Hepatocyte (in vitro differentiated cells): ENCODE measurements at regions not wholly inside any gene's neighbourhood (a gene's known extent, or its start where the extent isn't known, plus 50 kb on each side); places are given as distances from the start of the nearest gene placed in this dataset.

Experiments used
- DNase-seq: peaks from one replicate; pipeline ENCODE4 v3.0.0-alpha.2; 2016; ENCODE audit warnings: low spot score
- H2AFZ ChIP-seq: fragments of 200-600 bp; sonication (generic); 2 replicates; pipeline ENCODE4 v1.6.0; 2016; ENCODE audit warnings: antibody characterized with exemption, mild to moderate bottlenecking
- H3K27ac ChIP-seq: fragments of 200-600 bp; sonication (generic); 2 replicates; pipeline ENCODE4 v1.5.1; 2016; ENCODE audit warnings: mild to moderate bottlenecking
- H3K27me3 ChIP-seq: fragments of 200-600 bp; sonication (generic); 2 replicates; pipeline ENCODE4 v1.6.1; 2016
- H3K36me3 ChIP-seq: fragments of 200-600 bp; sonication (generic); replicated peaks from 2 replicates; pipeline ENCODE4 v1.5.1; 2016; ENCODE audit warnings: low read depth; ENCODE audit not compliant: insufficient read depth
- H3K4me1 ChIP-seq: fragments of 200-600 bp; sonication (generic); 2 replicates; pipeline ENCODE4 v1.5.1; 2016; ENCODE audit warnings: mild to moderate bottlenecking, moderate library complexity; ENCODE audit not compliant: insufficient read depth
- H3K4me2 ChIP-seq: fragments of 200-600 bp; sonication (generic); 2 replicates; pipeline ENCODE4 v1.6.0; 2016
- H3K4me3 ChIP-seq: fragments of 200-600 bp; sonication (generic); 2 replicates; pipeline ENCODE4 v1.5.1; 2016; ENCODE audit warnings: mild to moderate bottlenecking
- H3K79me2 ChIP-seq: fragments of 200-600 bp; sonication (generic); 2 replicates; pipeline ENCODE4 v1.6.0; 2017; ENCODE audit warnings: mild to moderate bottlenecking
- H3K9me2 ChIP-seq: fragments of 200-600 bp; sonication (generic); replicated peaks from 2 replicates; pipeline ENCODE4 v1.6.0; 2017; ENCODE audit warnings: mild to moderate bottlenecking; ENCODE audit not compliant: insufficient read depth
- H3K9me3 ChIP-seq: fragments of 200-600 bp; sonication (generic); 2 replicates; pipeline ENCODE4 v1.5.1; 2016; ENCODE audit warnings: low read depth, mild to moderate bottlenecking
- H4K20me1 ChIP-seq: fragments of 200-600 bp; sonication (generic); 2 replicates; pipeline ENCODE4 v1.6.0; 2016; ENCODE audit warnings: mild to moderate bottlenecking; ENCODE audit not compliant: insufficient read depth, poor library complexity, severe bottlenecking
- EZH2 ChIP-seq: fragments of 200-600 bp; sonication (generic); IDR thresholded peaks from 2 replicates; pipeline ENCODE4 v1.6.1; 2016; ENCODE audit warnings: antibody characterized with exemption, mild to moderate bottlenecking, borderline replicate concordance
- EZH2phosphoT487 ChIP-seq: fragments of 200-600 bp; sonication (generic); IDR thresholded peaks from one replicate; pipeline ENCODE4 v1.6.1; 2018; ENCODE audit warnings: antibody characterized with exemption, mild to moderate bottlenecking, low read depth, moderate library complexity; ENCODE audit not compliant: unreplicated experiment, severe bottlenecking
- WGBS: methylation state at CpG from one replicate; pipeline ENCODE4 v1.1.6; 2016; ENCODE audit warnings: low lambda C conversion rate; ENCODE audit errors: missing lambda C conversion rate; 5-methylcytosine and 5-hydroxymethylcytosine counted together
- TF ChIP-seq, protein P1 (sequence below): fragments of 200-600 bp; sonication (generic); IDR thresholded peaks from 2 replicates; pipeline ENCODE4 v1.5.1; 2016; ENCODE audit warnings: antibody characterized with exemption, mild to moderate bottlenecking; ENCODE audit not compliant: poor library complexity

DNA sequence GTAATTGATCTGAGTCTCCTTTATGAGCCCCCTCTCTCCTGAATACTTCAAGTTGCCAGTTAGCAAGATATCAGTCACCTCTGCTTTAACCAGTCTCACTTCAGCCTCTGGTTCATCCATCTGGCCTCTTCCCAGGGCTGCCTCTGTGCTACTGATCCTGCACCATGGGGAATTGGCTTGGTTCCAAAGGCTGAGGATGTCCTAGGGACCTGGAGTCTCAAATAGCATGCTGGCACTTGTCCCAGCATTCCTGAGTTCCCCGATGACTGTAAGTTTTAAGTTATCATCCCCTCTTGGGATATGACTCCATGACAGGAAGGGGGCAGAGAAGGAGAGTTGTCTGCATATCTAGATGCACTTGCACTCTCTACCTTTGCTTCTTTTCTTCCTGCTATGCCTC is 252.0 kb downstream of the PTBP2 start:
- no peak overlapping the region for H2AFZ ChIP-seq
- 59% methylated on average over 1 of the region's 1 CpG for WGBS
- DNase-seq, result no peak

DNA sequence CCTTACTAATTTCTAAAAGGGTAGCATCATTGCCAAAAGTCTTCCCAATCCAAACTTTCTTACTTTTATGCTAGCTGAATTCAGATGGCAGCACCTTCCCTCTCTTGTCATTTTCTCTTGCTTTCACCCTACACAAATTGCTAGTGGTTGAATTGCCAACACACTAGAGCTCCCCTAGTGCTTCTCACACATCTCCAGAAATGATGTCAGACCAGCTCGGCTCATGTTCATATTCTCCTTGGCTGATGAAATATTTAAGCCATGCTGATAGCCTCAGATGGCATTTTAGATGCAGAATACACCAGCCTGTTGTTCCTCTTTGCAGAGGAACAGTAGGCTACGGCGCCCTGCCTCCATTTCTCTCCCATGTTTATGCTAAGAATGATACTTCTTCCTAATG is 256.9 kb downstream of the PTBP2 start:
- no peaks in the 10 kb centered on the region for H3K9me2 ChIP-seq
- no peaks in the 10 kb centered on the region for H4K20me1 ChIP-seq
- DNase-seq, result no peak
- H3K4me2 ChIP-seq, result no peak overlapping the region
- no peaks in the 10 kb centered on the region for H3K27me3 ChIP-seq
- WGBS, result 84% methylated on average over 3 of the region's 3 CpGs
- no peak overlapping the region for H2AFZ ChIP-seq
- H3K36me3 ChIP-seq, result no peaks in the 10 kb centered on the region
- H3K4me1 ChIP-seq, result no peaks in the 10 kb centered on the region
- no peak overlapping the region for H3K27ac ChIP-seq
- no peaks in the 10 kb centered on the region for H3K79me2 ChIP-seq
- TF ChIP-seq EZH2 (no peak), EZH2phosphoT487 (no peak)
- TF ChIP-seq, protein P1, sequence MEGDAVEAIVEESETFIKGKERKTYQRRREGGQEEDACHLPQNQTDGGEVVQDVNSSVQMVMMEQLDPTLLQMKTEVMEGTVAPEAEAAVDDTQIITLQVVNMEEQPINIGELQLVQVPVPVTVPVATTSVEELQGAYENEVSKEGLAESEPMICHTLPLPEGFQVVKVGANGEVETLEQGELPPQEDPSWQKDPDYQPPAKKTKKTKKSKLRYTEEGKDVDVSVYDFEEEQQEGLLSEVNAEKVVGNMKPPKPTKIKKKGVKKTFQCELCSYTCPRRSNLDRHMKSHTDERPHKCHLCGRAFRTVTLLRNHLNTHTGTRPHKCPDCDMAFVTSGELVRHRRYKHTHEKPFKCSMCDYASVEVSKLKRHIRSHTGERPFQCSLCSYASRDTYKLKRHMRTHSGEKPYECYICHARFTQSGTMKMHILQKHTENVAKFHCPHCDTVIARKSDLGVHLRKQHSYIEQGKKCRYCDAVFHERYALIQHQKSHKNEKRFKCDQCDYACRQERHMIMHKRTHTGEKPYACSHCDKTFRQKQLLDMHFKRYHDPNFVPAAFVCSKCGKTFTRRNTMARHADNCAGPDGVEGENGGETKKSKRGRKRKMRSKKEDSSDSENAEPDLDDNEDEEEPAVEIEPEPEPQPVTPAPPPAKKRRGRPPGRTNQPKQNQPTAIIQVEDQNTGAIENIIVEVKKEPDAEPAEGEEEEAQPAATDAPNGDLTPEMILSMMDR, result no peak
- no peak overlapping the region for H3K4me3 ChIP-seq
- H3K9me3 ChIP-seq, result no peaks in the 10 kb centered on the region

More for the DNA sequence above, 252.0 kb downstream of the PTBP2 start:
- H3K4me2 ChIP-seq, result no peak overlapping the region
- peaks cover 5% of the 10 kb centered on the region for H3K4me1 ChIP-seq
- no peaks in the 10 kb centered on the region for H3K27me3 ChIP-seq
- H4K20me1 ChIP-seq, result no peaks in the 10 kb centered on the region
- no peaks in the 10 kb centered on the region for H3K36me3 ChIP-seq
- no peaks in the 10 kb centered on the region for H3K9me2 ChIP-seq
- no peaks in the 10 kb centered on the region for H3K9me3 ChIP-seq
- no peaks in the 10 kb centered on the region for H3K79me2 ChIP-seq
- TF ChIP-seq EZH2phosphoT487 (no peak), EZH2 (no peak)
- TF ChIP-seq, protein P1, result no peak
- no peak overlapping the region for H3K27ac ChIP-seq
- no peak overlapping the region for H3K4me3 ChIP-seq

DNA sequence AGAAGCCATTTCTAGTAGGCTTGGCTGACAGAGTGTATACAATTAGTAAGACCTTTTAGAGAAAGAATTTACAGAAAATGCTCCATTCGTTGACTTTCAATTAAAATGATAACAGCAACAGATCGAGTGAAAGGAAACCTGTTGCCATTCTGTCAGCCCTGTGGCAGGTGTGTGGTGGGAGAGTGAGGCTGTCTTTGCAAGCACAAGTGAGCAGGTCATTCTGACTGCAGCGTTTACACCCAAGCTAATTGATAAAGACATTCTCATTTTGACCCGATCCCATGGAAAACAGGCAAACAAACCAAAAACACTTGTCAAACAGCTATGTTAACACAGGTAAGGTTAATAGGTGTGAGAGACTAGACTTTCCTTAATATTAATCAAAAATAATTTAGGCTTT is 257.3 kb downstream of the PTBP2 start:
- Histone ChIP-seq H3K9me2 (no peaks in the 10 kb centered on the region), H4K20me1 (no peaks in the 10 kb centered on the region), H3K79me2 (no peaks in the 10 kb centered on the region), H3K9me3 (no peaks in the 10 kb centered on the region), H3K27me3 (no peaks in the 10 kb centered on the region), H3K27ac (no peak overlapping the region), H3K4me1 (no peaks in the 10 kb centered on the region), H3K36me3 (no peaks in the 10 kb centered on the region), H3K4me3 (no peak overlapping the region), H3K4me2 (no peak overlapping the region), H2AFZ (no peak overlapping the region)
- WGBS, result 60% methylated on average over 4 of the region's 4 CpGs
- TF ChIP-seq EZH2phosphoT487 (no peak), EZH2 (no peak)
- TF ChIP-seq, protein P1, result no peak
- DNase-seq, result no peak
